H9 (cell line): ENCODE measurements at regions not wholly inside any gene's neighbourhood (a gene's known extent, or its start where the extent isn't known, plus 50 kb on each side); places are given as distances from the start of the nearest gene placed in this dataset.

Source experiments
- DNase-seq: peaks from one replicate; pipeline ENCODE4 v3.0.0-alpha.2; 2017
- H2AFZ ChIP-seq: one replicate; pipeline ENCODE4 v1.6.1; 2013; ENCODE audit warnings: mild to moderate bottlenecking, low read length, control low read depth, moderate library complexity
- H2AK5ac ChIP-seq: 2 replicates; pipeline ENCODE4 v1.6.1; 2013; ENCODE audit warnings: low read length, control low read depth, mixed read lengths; ENCODE audit not compliant: insufficient read length
- H2BK120ac ChIP-seq: one replicate; pipeline ENCODE4 v1.6.1; 2013; ENCODE audit warnings: low read depth, mild to moderate bottlenecking, low read length, control low read depth, inconsistent platforms; ENCODE audit not compliant: poor library complexity, severe bottlenecking
- H2BK12ac ChIP-seq: 2 replicates; pipeline ENCODE4 v1.6.1; 2013; ENCODE audit warnings: low read length, control low read depth, mixed read lengths, low read depth; ENCODE audit not compliant: insufficient read length
- H2BK15ac ChIP-seq: 2 replicates; pipeline ENCODE4 v1.6.1; 2013; ENCODE audit warnings: low read depth, low read length, control low read depth
- H2BK20ac ChIP-seq: one replicate; pipeline ENCODE4 v1.6.1; 2013; ENCODE audit warnings: low read depth, mild to moderate bottlenecking, low read length, control low read depth, inconsistent platforms; ENCODE audit not compliant: poor library complexity, severe bottlenecking
- H2BK5ac ChIP-seq: 2 replicates; pipeline ENCODE4 v1.6.1; 2013; ENCODE audit warnings: low read length, control low read depth, mixed read lengths; ENCODE audit not compliant: insufficient read length
- H3K14ac ChIP-seq: 2 replicates; pipeline ENCODE4 v1.6.1; 2013; ENCODE audit warnings: low read length, control low read depth; ENCODE audit not compliant: insufficient read depth
- H3K18ac ChIP-seq: 2 replicates; pipeline ENCODE4 v1.6.1; 2013; ENCODE audit warnings: low read depth, mild to moderate bottlenecking, mixed read lengths, low read length, control low read depth; ENCODE audit not compliant: insufficient read length
- H3K23ac ChIP-seq: 2 replicates; pipeline ENCODE4 v1.6.1; 2013; ENCODE audit warnings: low read length, control low read depth, mixed read lengths, low read depth; ENCODE audit not compliant: insufficient read length
- H3K23me2 ChIP-seq: 2 replicates; pipeline ENCODE4 v1.6.1; 2013; ENCODE audit warnings: low read depth, mild to moderate bottlenecking, mixed read lengths, low read length, control low read depth; ENCODE audit not compliant: insufficient read length, poor library complexity, severe bottlenecking
- H3K27ac ChIP-seq: 2 replicates; pipeline ENCODE4 v1.5.1; 2013; ENCODE audit warnings: low read length, control low read depth, mixed read lengths, low read depth; ENCODE audit not compliant: insufficient read length
- H3K27me3 ChIP-seq: 2 replicates; pipeline ENCODE4 v1.6.1; 2013; ENCODE audit warnings: low read length, control low read depth, inconsistent platforms; ENCODE audit not compliant: insufficient read depth
- H3K4ac ChIP-seq: 2 replicates; pipeline ENCODE4 v1.6.1; 2013; ENCODE audit warnings: low read depth, mild to moderate bottlenecking, control low read depth, inconsistent platforms, low read length, moderate library complexity
- H3K4me1 ChIP-seq: 2 replicates; pipeline ENCODE4 v1.6.1; 2013; ENCODE audit warnings: low read length, control low read depth, inconsistent platforms; ENCODE audit not compliant: insufficient read depth
- H3K4me2 ChIP-seq: 2 replicates; pipeline ENCODE4 v1.6.1; 2013; ENCODE audit warnings: low read length, control low read depth, mixed read lengths; ENCODE audit not compliant: insufficient read length, insufficient read depth
- H3K56ac ChIP-seq: 2 replicates; pipeline ENCODE4 v1.6.1; 2013; ENCODE audit warnings: low read depth, mild to moderate bottlenecking, mixed read lengths, low read length, control low read depth; ENCODE audit not compliant: insufficient read length
- H3K79me1 ChIP-seq: 2 replicates; pipeline ENCODE4 v1.6.1; 2013; ENCODE audit warnings: low read depth, mild to moderate bottlenecking, moderate library complexity, low read length, control low read depth, inconsistent platforms; ENCODE audit not compliant: insufficient read depth, poor library complexity, severe bottlenecking
- H3K79me2 ChIP-seq: 2 replicates; pipeline ENCODE4 v1.6.1; 2013; ENCODE audit warnings: low read length, control low read depth, inconsistent platforms; ENCODE audit not compliant: insufficient read depth
- H3K9ac ChIP-seq: 2 replicates; pipeline ENCODE4 v1.6.1; 2013; ENCODE audit warnings: low read length, control low read depth, mixed read lengths; ENCODE audit not compliant: insufficient read length; ENCODE audit errors: extremely low read depth
- H3K9me3 ChIP-seq: one replicate; pipeline ENCODE4 v1.6.1; 2013; ENCODE audit warnings: low read depth, low read length, inconsistent platforms; ENCODE audit not compliant: control insufficient read depth
- H3T11ph ChIP-seq: one replicate; pipeline ENCODE4 v1.6.1; 2013; ENCODE audit warnings: mild to moderate bottlenecking, low read length, control low read depth, inconsistent platforms
- H4K20me1 ChIP-seq: one replicate; pipeline ENCODE4 v1.6.1; 2013; ENCODE audit not compliant: control insufficient read depth, insufficient read length, insufficient read depth
- H4K5ac ChIP-seq: 2 replicates; pipeline ENCODE4 v1.6.1; 2013; ENCODE audit warnings: low read depth, mild to moderate bottlenecking, mixed read lengths, low read length, control low read depth; ENCODE audit not compliant: insufficient read length
- H4K8ac ChIP-seq: replicated peaks from 2 replicates; pipeline ENCODE4 v1.6.1; 2013; ENCODE audit warnings: low read length, control low read depth, mixed read lengths, low read depth; ENCODE audit not compliant: insufficient read length
- H4K91ac ChIP-seq: 2 replicates; pipeline ENCODE4 v1.6.1; 2013; ENCODE audit warnings: low read depth, mild to moderate bottlenecking, moderate library complexity, mixed read lengths, low read length, control low read depth; ENCODE audit not compliant: insufficient read length
- H3K27ac Mint-ChIP-seq, 3 experiments: 2 replicates in 2 of 3; 3 replicates in 1 of 3; pipeline ENCODE4 v1.8.0; 2020 to 2021; ENCODE audit warnings: mixed read lengths in 3 of 3, mild to moderate bottlenecking in 1 of 3, moderate library complexity in 1 of 3
- H3K27me3 Mint-ChIP-seq: 2 replicates; pipeline ENCODE4 v1.8.0; 2021; ENCODE audit warnings: low read depth, mild to moderate bottlenecking, moderate library complexity, mixed read lengths
- H3K36me3 Mint-ChIP-seq, 3 experiments: 2 replicates in 2 of 3; 3 replicates in 1 of 3; pipeline ENCODE4 v1.8.0; 2020 to 2021; ENCODE audit warnings: low read depth in 3 of 3, mixed read lengths in 3 of 3; ENCODE audit not compliant: insufficient read depth in 1 of 3
- H3K4me1 Mint-ChIP-seq, 2 experiments: 2 replicates each; pipeline ENCODE4 v1.8.0; 2020; ENCODE audit warnings: mixed read lengths in 2 of 2
- H3K4me3 Mint-ChIP-seq, 2 experiments: 2 replicates in 1 of 2; 3 replicates in 1 of 2; pipeline ENCODE4 v1.8.0; 2020 to 2021; ENCODE audit warnings: mild to moderate bottlenecking in 2 of 2, mixed read lengths in 2 of 2, moderate library complexity in 1 of 2
- H3K9me3 Mint-ChIP-seq, 2 experiments: 2 replicates in 1 of 2; 3 replicates in 1 of 2; pipeline ENCODE4 v1.8.0; 2020; ENCODE audit warnings: mild to moderate bottlenecking in 2 of 2, mixed read lengths in 2 of 2, moderate library complexity in 1 of 2
- WGBS: extraction: QIAGEN DNeasy Blood & Tissue Kit; methylation state at CpG from one replicate; pipeline ENCODE4 v1.1.7; 2013; ENCODE audit warnings: missing lambda C conversion rate, low lambda C conversion rate, mixed read lengths; ENCODE audit not compliant: insufficient read length; ENCODE audit errors: extremely low coverage; 5-methylcytosine and 5-hydroxymethylcytosine counted together
- TF ChIP-seq, protein P1 (sequence below): fragments of 200-600 bp; sonication (generic); conservative IDR thresholded peaks from 3 replicates; pipeline ENCODE4 v1.8.0; 2021; ENCODE audit warnings: antibody characterized with exemption, mild to moderate bottlenecking

DNA sequence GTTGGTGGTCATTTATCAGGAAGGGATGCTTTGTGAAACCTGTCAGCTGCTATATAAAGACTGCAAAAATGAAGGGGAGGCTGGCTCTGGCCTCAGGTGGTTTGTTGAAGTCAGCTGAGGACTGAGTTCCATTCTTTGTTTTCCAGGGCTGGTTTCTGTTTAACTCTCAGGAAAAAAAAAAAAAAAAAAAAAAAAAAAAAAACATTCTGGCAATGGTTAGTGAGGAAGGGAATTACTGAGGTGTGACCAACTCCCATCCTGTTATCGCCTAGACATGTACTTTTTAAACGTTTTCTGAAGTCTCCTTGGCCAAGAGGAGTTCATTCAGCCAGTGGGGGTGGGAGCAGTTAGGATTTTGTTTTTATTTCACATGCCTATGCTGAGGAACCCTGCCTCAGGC lies 316.3 kb downstream of the OXSM start:
- no peak overlapping the region for H2BK120ac ChIP-seq
- TF ChIP-seq, protein P1, sequence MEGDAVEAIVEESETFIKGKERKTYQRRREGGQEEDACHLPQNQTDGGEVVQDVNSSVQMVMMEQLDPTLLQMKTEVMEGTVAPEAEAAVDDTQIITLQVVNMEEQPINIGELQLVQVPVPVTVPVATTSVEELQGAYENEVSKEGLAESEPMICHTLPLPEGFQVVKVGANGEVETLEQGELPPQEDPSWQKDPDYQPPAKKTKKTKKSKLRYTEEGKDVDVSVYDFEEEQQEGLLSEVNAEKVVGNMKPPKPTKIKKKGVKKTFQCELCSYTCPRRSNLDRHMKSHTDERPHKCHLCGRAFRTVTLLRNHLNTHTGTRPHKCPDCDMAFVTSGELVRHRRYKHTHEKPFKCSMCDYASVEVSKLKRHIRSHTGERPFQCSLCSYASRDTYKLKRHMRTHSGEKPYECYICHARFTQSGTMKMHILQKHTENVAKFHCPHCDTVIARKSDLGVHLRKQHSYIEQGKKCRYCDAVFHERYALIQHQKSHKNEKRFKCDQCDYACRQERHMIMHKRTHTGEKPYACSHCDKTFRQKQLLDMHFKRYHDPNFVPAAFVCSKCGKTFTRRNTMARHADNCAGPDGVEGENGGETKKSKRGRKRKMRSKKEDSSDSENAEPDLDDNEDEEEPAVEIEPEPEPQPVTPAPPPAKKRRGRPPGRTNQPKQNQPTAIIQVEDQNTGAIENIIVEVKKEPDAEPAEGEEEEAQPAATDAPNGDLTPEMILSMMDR, result no peak
- H3K4me1 ChIP-seq, result no peaks in the 10 kb centered on the region; the same call in 1 of the 2 replicates
- H2AFZ ChIP-seq, result no peak overlapping the region
- no peak overlapping the region for H3K9ac ChIP-seq
- no peak overlapping the region for H3K56ac ChIP-seq
- H3K27me3 ChIP-seq, result no peaks in the 10 kb centered on the region
- H3K9me3 Mint-ChIP-seq, result no peaks in the 10 kb centered on the region
- no peak overlapping the region for H2BK12ac ChIP-seq
- H3K18ac ChIP-seq, result no peak overlapping the region
- no peak overlapping the region for H3K23ac ChIP-seq
- H2BK5ac ChIP-seq, result no peak overlapping the region
- H3K79me2 ChIP-seq, result no peaks in the 10 kb centered on the region
- no peaks in the 10 kb centered on the region; a peak in 1 of 7 replicates for H3K36me3 Mint-ChIP-seq
- no peak overlapping the region for H2BK15ac ChIP-seq
- DNase-seq, result no peak
- no peaks in the 10 kb centered on the region for H3K79me1 ChIP-seq
- H3K27me3 Mint-ChIP-seq, result no peaks in the 10 kb centered on the region
- peaks cover 13 to 15% of the 10 kb centered on the region in 2 experiments for H3K4me1 Mint-ChIP-seq
- no peak overlapping the region for H4K8ac ChIP-seq
- H3K14ac ChIP-seq, result no peak overlapping the region
- H3K4me3 Mint-ChIP-seq, result no peak overlapping the region
- no peak overlapping the region for H2AK5ac ChIP-seq
- no peaks in the 10 kb centered on the region for H4K20me1 ChIP-seq
- H3T11ph ChIP-seq, result no peak overlapping the region
- no peak overlapping the region for H4K5ac ChIP-seq
- no peak overlapping the region for H2BK20ac ChIP-seq
- H3K23me2 ChIP-seq, result no peaks in the 10 kb centered on the region
- H3K9me3 ChIP-seq, result no peaks in the 10 kb centered on the region
- H3K4me2 ChIP-seq, result no peak overlapping the region
- H3K4ac ChIP-seq, result no peak overlapping the region
- H3K27ac ChIP-seq, result no peak overlapping the region
- H4K91ac ChIP-seq, result no peak overlapping the region
- WGBS, result no CpG with 5 or more reads among the region's 2 CpGs
- H3K27ac Mint-ChIP-seq, result no peak overlapping the region
